AG04450 (cell line): ENCODE measurements at regions not wholly inside any gene's neighbourhood (a gene's known extent, or its start where the extent isn't known, plus 50 kb on each side); places are given as distances from the start of the nearest gene placed in this dataset.

Source experiments
- CTCF ChIA-PET: fragments of 300-600, 350-600 bp; formaldehyde crosslinking; extraction: SDS; loops from one replicate; lab custom pipeline; 2022; ENCODE audit warnings: antibody characterized with exemption, inconsistent platforms; lab: Charles Lee
- POLR2A ChIA-PET: fragments of 350-600 bp; formaldehyde crosslinking; extraction: SDS; loops from one replicate; lab custom pipeline; 2021; ENCODE audit warnings: antibody characterized with exemption, inconsistent platforms; lab: Yijun Ruan, JAX
- DNase-seq: peaks from one replicate; pipeline ENCODE4 v3.0.0-alpha.2; 2011; ENCODE audit warnings: low read depth, low spot score
- H3K27ac ChIP-seq: one replicate; pipeline ENCODE4 v1.5.1; 2012; ENCODE audit warnings: low read depth, low read length, control low read depth
- H3K27me3 ChIP-seq: one replicate; pipeline ENCODE4 v1.6.0; 2012; ENCODE audit warnings: low read length; ENCODE audit not compliant: control insufficient read depth, insufficient read depth
- H3K4me3 ChIP-seq: 2 replicates; pipeline ENCODE4 v1.5.1; 2011; ENCODE audit warnings: mild to moderate bottlenecking, low read depth, low read length, control low read depth
- H3K9me3 ChIP-seq: 2 replicates; pipeline ENCODE4 v1.5.1; 2012; ENCODE audit warnings: low read length; ENCODE audit not compliant: control insufficient read depth, insufficient read depth
- TF ChIP-seq, protein P1 (sequence below): IDR thresholded peaks from 2 replicates; pipeline ENCODE4 v1.5.1; 2011; ENCODE audit warnings: low read depth, low read length, control low read depth, inconsistent platforms

DNA sequence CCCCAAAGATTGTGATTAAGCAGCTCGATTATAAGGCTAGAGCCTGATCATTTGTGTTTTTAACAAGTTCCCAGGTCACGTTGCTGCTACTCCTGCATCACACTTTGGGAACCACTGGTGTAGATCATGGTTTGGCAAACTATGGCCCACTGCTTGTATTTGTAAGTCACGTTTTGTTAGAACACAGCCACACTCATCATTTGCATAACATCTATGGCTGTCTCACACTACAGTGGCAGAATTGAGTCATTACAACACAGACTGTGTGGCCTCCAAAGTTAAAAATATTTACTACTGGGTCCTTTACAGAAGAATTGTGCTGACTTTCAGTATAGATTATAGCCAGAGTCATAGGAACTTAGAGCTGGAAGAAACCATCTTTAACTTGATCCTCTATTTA lies 515.3 kb upstream of the PSMD7 start:
- Histone ChIP-seq H3K4me3 (no peak overlapping the region), H3K27ac (no peak overlapping the region), H3K9me3 (no peaks in the 10 kb centered on the region), H3K27me3 (peaks cover 2% of the 10 kb centered on the region)
- TF ChIP-seq, protein P1, sequence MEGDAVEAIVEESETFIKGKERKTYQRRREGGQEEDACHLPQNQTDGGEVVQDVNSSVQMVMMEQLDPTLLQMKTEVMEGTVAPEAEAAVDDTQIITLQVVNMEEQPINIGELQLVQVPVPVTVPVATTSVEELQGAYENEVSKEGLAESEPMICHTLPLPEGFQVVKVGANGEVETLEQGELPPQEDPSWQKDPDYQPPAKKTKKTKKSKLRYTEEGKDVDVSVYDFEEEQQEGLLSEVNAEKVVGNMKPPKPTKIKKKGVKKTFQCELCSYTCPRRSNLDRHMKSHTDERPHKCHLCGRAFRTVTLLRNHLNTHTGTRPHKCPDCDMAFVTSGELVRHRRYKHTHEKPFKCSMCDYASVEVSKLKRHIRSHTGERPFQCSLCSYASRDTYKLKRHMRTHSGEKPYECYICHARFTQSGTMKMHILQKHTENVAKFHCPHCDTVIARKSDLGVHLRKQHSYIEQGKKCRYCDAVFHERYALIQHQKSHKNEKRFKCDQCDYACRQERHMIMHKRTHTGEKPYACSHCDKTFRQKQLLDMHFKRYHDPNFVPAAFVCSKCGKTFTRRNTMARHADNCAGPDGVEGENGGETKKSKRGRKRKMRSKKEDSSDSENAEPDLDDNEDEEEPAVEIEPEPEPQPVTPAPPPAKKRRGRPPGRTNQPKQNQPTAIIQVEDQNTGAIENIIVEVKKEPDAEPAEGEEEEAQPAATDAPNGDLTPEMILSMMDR, result no peak
- ChIA-PET CTCF (no interaction called here), POLR2A (no interaction called here)
- no peak for DNase-seq

DNA sequence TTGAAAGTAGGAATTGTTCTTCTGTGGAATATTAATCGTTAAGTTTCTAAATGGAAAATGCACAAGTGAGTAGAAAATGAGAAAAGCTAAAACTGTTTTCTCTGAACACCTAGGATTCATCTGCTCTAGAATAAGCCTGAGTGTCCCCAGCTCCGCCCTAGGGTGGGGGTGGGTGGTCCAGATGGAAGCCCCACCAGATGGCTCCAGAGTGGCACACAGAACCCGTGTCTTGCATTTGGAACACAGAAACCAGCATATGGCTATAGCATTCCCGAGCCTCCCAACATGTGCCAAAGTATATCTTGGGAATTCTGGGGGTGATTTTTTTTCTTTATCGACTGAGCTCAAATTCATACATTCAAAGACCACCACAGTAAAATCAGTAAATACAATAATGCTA lies 517.7 kb upstream of the PSMD7 start:
- Histone ChIP-seq H3K4me3 (no peak overlapping the region), H3K27me3 (peaks cover 2% of the 10 kb centered on the region), H3K9me3 (no peaks in the 10 kb centered on the region), H3K27ac (no peak overlapping the region)
- TF ChIP-seq, protein P1, result no peak
- POLR2A ChIA-PET, result no interaction called here
- no peak for DNase-seq
- CTCF ChIA-PET, result no interaction called here

DNA sequence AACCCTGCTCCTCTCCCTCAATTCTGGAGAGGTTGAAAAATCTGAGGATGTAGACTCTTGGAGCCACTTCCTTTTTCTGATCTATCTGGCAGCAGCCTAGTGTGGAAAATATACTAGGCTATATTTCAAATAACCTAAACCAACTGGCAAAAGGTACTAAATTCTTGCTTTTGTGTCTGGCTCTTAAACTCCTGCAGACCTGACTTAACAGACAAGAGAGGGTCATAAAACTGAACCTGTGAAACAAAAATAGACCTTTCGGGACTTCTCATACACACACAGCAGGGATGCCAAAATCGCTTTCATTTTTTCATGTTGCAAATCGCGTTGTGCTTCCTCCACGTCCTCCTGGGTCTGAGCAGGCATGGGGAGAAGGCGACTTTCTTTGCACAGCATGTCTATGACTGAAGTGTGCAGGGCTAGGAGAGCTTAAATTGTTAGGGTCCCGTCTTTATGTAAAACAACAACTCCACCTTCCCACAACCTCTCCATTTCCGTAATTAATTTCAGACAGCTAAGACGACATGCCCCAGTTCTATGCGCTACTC lies 520.7 kb upstream of the PSMD7 start:
- no peak overlapping the region for H3K27ac ChIP-seq
- H3K9me3 ChIP-seq, result no peaks in the 10 kb centered on the region
- CTCF ChIA-PET, result no interaction called here
- DNase-seq, result no peak
- TF ChIP-seq, protein P1, result no peak
- POLR2A ChIA-PET, result no interaction called here
- peaks cover 2% of the 10 kb centered on the region for H3K27me3 ChIP-seq
- H3K4me3 ChIP-seq, result no peak overlapping the region

DNA sequence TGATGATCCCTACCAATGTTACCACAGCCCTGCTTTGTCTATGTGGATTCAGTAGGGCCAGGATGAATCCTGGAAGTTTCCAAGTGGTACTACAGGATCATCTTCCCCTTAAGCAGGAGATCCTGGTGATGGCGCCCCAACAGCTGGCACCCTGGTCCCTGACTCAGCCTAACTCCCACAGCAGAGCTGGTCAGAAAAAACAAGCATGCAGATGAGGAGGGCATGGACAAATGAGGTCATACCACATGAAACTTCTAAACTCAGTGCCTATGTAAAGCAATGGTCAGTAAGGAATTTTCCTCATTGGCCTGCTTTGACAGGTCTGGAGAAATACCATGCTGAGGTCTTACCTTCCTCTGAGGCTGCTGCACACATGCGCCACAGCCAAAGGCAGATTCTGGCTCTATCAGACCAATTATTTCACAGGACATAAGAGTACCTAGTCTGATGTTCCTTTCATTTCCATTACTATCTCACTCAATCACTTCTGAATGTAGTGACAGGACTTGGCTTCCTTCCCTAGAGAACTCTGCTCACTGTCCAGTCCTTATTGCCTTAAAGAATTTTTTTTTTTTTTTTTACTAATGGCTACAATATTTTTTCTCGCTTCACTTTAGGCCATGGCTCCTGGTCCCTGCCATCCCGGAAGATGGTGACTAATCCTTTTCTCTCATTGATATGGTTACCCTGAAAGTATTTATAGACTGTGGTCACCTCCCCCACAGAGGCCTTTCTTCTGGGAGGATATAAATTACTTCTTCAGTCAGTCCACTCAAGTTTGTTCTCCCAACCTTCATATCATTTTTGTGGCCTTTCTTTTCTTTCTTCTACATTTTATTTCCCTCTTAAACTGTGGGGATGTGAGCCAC lies 525.2 kb upstream of the PSMD7 start:
- no peak for DNase-seq
- Histone ChIP-seq H3K4me3 (no peak overlapping the region), H3K27me3 (no peaks in the 10 kb centered on the region), H3K27ac (no peak overlapping the region), H3K9me3 (no peaks in the 10 kb centered on the region)
- POLR2A ChIA-PET, result no interaction called here
- TF ChIP-seq, protein P1, result no peak
- CTCF ChIA-PET, result no interaction called here

DNA sequence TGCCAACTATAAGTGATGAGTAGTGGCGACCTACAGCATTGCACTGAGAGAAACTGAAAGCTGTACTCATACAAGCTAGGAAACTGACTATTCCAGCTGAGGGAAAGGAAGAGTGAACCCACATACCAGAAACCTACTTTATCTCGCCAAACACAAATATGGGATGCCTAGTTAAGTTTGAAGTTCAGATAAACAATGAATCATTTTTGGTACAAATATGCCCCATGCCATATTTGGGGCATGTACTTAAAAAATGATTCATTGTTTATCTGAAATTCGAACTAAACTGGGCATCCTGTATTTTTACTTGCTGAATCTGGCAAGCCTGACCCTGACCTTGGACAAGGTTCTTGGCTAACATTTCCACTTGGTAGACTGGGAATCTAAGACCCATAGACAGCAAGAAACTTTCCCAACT lies 527.8 kb upstream of the PSMD7 start:
- Histone ChIP-seq H3K4me3 (no peak overlapping the region), H3K9me3 (no peaks in the 10 kb centered on the region), H3K27ac (no peak overlapping the region), H3K27me3 (no peaks in the 10 kb centered on the region)
- POLR2A ChIA-PET, result no interaction called here
- CTCF ChIA-PET, result interaction anchor here (0.9 kb wide), 1 partner anchor 109 kb away, joined by 4 read pairs; no protein-coding TSS in a partner anchor
- TF ChIP-seq, protein P1, result no peak
- DNase-seq, result no peak
